GM19351 (cell line): ENCODE measurements at regions not wholly inside any gene's neighbourhood (a gene's known extent, or its start where the extent isn't known, plus 50 kb on each side); places are given as distances from the start of the nearest gene placed in this dataset.
"Not testable (repeated sequence)": the region's sequence is repeated elsewhere in the genome, so short reads cannot be mapped to it uniquely, and the experiment has no call there.

Experiments used
- ATAC-seq: cut with Tn5 transposase; IDR thresholded peaks from one replicate; pipeline ENCODE4 v1.9.1; 2021; ENCODE audit warnings: mild to moderate bottlenecking, moderate library complexity; ENCODE audit not compliant: unreplicated experiment

- no peak for ATAC-seq
These were observed 51.6 kb upstream of the BLTP1 start for GRCh38 chr4:122100508-122100907.

GRCh38 chr4:122099896-122100295, 52.2 kb upstream of the BLTP1 start:
- no peak for ATAC-seq

- ATAC-seq, result no peak
These were observed 60.2 kb upstream of the BLTP1 start for GRCh38 chr4:122091836-122092405.

GRCh38 chr4:122091397-122091796, 60.7 kb upstream of the BLTP1 start:
- ATAC-seq, result no peak

GRCh38 chr4:122090989-122091388, 61.1 kb upstream of the BLTP1 start:
- no peak for ATAC-seq

GRCh38 chr4:122086338-122087065, 65.6 kb upstream of the BLTP1 start:
- no peak for ATAC-seq

GRCh38 chr4:122083989-122084388, 68.1 kb upstream of the BLTP1 start:
- no peak for ATAC-seq

- ATAC-seq, result no peak
These were observed 68.8 kb upstream of the BLTP1 start for GRCh38 chr4:122083351-122083750.

- ATAC-seq, result no peak
These were observed 69.5 kb upstream of the BLTP1 start for GRCh38 chr4:122082661-122083060.

GRCh38 chr4:122077653-122078052, 74.5 kb upstream of the BLTP1 start:
- ATAC-seq, result not testable (repeated sequence)

- ATAC-seq, result not testable (repeated sequence)
These were observed 75.3 kb upstream of the BLTP1 start for GRCh38 chr4:122076835-122077234.

- ATAC-seq, result no peak
These were observed 78.5 kb upstream of the BLTP1 start for GRCh38 chr4:122073615-122074014.

GRCh38 chr4:122065915-122066314, 86.2 kb upstream of the BLTP1 start:
- no peak for ATAC-seq

- ATAC-seq, result no peak
These were observed 87.0 kb upstream of the BLTP1 start for GRCh38 chr4:122065149-122065548.

GRCh38 chr4:122053186-122053585, 98.9 kb upstream of the BLTP1 start:
- no peak for ATAC-seq

- no peak for ATAC-seq
These were observed 99.5 kb upstream of the BLTP1 start for GRCh38 chr4:122052677-122053076.

- ATAC-seq, result no peak
These were observed 99.0 kb upstream of the TRPC3 start for GRCh38 chr4:122050841-122051240.

- no peak for ATAC-seq
These were observed 95.9 kb upstream of the TRPC3 start for GRCh38 chr4:122047456-122048425.

- no peak for ATAC-seq
These were observed 94.4 kb upstream of the TRPC3 start for GRCh38 chr4:122046255-122046654.

GRCh38 chr4:122045533-122045932, 93.7 kb upstream of the TRPC3 start:
- ATAC-seq, result no peak

- no peak for ATAC-seq
These were observed 92.6 kb upstream of the TRPC3 start for GRCh38 chr4:122044501-122044900.

GRCh38 chr4:122041312-122041711, 89.5 kb upstream of the TRPC3 start:
- no peak for ATAC-seq
